HG02588 (cell line): ENCODE measurements at regions not wholly inside any gene's neighbourhood (a gene's known extent, or its start where the extent isn't known, plus 50 kb on each side); places are given as distances from the start of the nearest gene placed in this dataset.
"Not testable (repeated sequence)": the region's sequence is repeated elsewhere in the genome, so short reads cannot be mapped to it uniquely, and the experiment has no call there.

Experiments used
- ATAC-seq: cut with Tn5 transposase; IDR thresholded peaks from one replicate; pipeline ENCODE4 v1.9.1; 2021; ENCODE audit warnings: mild to moderate bottlenecking, moderate library complexity; ENCODE audit not compliant: unreplicated experiment

GRCh38 chr14:38357557-38357956 is 101.7 kb upstream of the CLEC14A start:
- ATAC-seq: no peak

DNA sequence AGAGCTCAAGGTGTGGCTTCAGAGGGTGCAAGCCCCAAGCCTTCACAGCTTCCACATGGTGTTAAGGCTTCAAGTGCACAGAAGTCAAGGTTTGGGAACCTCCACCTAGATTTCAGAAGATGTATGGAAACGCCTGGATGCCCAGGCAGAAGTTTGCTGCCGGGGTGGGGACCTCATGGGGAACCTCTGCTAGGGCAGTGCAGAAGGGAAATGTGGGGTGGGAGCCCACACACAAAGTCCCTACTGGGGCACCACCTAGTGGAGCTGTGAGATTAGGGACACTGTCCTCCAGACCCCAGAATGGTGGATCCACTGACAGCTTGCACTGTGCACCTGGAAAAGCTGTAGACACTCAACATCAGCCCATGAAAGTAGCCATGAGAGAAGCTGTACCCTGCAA is 99.6 kb upstream of the CLEC14A start:
- not testable (repeated sequence) for ATAC-seq

GRCh38 chr14:38350102-38350501 is 94.2 kb upstream of the CLEC14A start:
- ATAC-seq: no peak

GRCh38 chr14:38342803-38343202 is 86.9 kb upstream of the CLEC14A start:
- ATAC-seq: no peak

DNA sequence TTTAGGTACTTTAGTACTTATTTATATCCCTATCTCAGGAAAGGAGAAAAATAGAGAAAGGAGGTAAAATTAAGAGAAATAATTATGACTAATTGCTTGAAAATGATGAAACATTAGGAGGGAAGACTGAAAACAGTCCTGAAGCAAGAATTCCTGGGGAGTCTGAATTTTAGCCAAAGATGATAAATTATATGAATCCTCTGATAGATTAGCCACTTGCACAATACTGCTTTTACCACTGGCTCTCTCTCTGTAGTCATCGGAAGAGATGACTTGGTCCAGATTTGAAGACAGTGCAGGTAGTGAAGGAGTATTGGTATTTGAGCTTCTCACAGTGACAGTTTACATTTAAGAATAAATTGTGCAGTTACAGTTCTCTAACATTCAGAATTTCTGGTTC is 83.8 kb upstream of the CLEC14A start:
- ATAC-seq: no peak

GRCh38 chr14:38336298-38336697 is 80.4 kb upstream of the CLEC14A start:
- ATAC-seq: no peak

DNA sequence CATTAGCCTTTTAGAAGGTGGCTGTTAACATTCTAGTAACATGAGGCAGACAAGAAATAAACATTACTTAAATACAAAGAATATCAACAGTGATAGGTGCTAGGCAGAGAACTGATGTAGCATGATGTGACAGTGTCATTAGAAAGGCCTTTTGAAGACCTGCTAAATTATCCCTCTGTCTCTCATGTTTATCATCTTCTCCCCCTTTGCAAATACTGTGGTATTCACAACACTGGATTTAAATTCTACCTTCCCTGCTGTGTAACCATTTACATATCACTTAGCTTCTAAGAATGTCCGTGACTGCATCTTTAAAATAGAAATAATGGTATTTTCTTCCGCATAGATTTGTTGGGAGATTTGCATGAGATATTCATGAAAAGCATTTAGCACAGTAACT is 74.4 kb upstream of the CLEC14A start:
- no peak for ATAC-seq

DNA sequence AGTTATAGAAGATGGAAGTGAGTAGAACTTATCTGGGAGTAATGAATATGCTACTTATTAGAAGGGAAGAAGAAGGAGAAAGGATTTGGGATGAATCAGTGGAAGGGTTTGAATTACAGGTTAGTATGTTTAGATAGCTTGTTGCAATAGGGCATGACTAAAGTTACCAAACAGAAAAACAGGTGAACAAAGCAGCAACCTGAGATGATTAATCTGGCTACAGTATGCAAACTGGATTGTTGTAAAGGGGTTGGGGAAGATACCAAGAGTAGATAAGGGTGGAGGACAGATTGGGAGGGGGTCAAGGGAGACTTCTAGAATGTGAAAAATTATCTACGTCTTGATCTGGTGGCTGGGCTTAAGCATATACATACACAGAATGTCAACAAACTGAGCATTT is 73.4 kb upstream of the CLEC14A start:
- ATAC-seq: no peak

DNA sequence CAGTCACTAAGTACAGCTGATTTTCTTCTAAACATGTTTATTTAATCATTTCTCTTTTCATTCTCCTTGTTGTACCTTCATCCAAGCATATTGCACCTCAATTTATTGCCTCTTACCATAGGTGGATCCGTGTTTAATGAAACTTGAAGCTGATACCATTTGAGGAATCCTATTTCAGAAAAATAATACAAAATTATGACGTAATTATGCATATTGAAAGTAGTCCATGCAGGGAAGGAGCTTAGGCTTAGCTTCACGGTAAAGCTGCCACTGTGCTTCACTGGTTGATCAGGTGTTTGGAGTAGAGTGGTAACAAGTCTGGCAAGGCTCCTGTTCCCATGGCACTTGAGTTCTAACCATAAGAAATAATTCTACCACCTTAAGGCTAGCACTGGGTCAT is 61.0 kb upstream of the CLEC14A start:
- ATAC-seq: no peak

- ATAC-seq: no peak
Observed at GRCh38 chr14:38311655-38312054, 55.8 kb upstream of the CLEC14A start.

GRCh38 chr14:38310420-38310995 is 54.6 kb upstream of the CLEC14A start:
- ATAC-seq: no peak

- ATAC-seq: no peak
Observed at GRCh38 chr14:38309522-38310277, 53.8 kb upstream of the CLEC14A start.
